ENCODE measurements at regions not wholly inside any gene's neighbourhood (a gene's known extent, or its start where the extent isn't known, plus 50 kb on each side); places are given as distances from the start of the nearest gene placed in this dataset.
A peak's percentile ranks its signal among the peaks of the same experiment; 100 is the strongest.

GRCh38 chr4:91961504-91961903 is 342.3 kb upstream of the GRID2 start (continued):
- no peak for TF ChIP-seq REST (IDR thresholded peaks at IDR 0.05)
- no peak for TF ChIP-seq SP1 (IDR thresholded peaks at IDR 0.05)

- H3K4me3 ChIP-seq (ENCODE audit: low read depth in 1 of 3, low read length in 3 of 3): no peak overlapping the region
- WGBS: 64% methylated on average over 3 of the region's 3 CpGs
Measured at GRCh38 chr4:91963486-91963885, 340.3 kb upstream of the GRID2 start.

GRCh38 chr4:91965166-91965565 is 338.6 kb upstream of the GRID2 start:
- H3K27me3 ChIP-seq (ENCODE audit: control insufficient read depth in 4 of 4, insufficient read depth in 4 of 4, low read length in 3 of 4): no peaks in the 10 kb centered on the region
- no peaks in the 10 kb centered on the region for H3K36me3 ChIP-seq (ENCODE audit: control insufficient read depth in 4 of 4, insufficient read depth in 3 of 4, low read depth in 1 of 4, low read length in 3 of 4)
- no peaks in the 10 kb centered on the region for H3K9me3 ChIP-seq (ENCODE audit: control insufficient read depth in 4 of 4, low read length in 3 of 4)
- H3K9ac ChIP-seq (ENCODE audit: low read depth in 1 of 2, low read length in 2 of 2): no peak overlapping the region
- no peak for DNase-seq (ENCODE audit: low spot score)
- H3K27ac ChIP-seq (ENCODE audit: low read depth in 1 of 2, low read length in 2 of 2): no peak overlapping the region
- H3K4me3 ChIP-seq (ENCODE audit: low read depth in 1 of 3, low read length in 3 of 3): no peak overlapping the region
- TF ChIP-seq HNF4G (IDR thresholded peaks at IDR 0.05) (no peak), RAD21 (IDR thresholded peaks at IDR 0.05) (peak in 1 of 2 donors; percentile 36)
- H3K4me1 ChIP-seq (ENCODE audit: control insufficient read depth in 4 of 4, insufficient read depth in 4 of 4, low read length in 3 of 4): no peaks in the 10 kb centered on the region

More at GRCh38 chr4:91963486-91963885, 340.3 kb upstream of the GRID2 start:
- Histone ChIP-seq H3K27me3 (ENCODE audit: control insufficient read depth in 4 of 4, insufficient read depth in 4 of 4, low read length in 3 of 4) (no peaks in the 10 kb centered on the region), H3K36me3 (ENCODE audit: control insufficient read depth in 4 of 4, insufficient read depth in 3 of 4, low read depth in 1 of 4, low read length in 3 of 4) (no peaks in the 10 kb centered on the region), H3K4me1 (ENCODE audit: control insufficient read depth in 4 of 4, insufficient read depth in 4 of 4, low read length in 3 of 4) (no peaks in the 10 kb centered on the region), H3K27ac (ENCODE audit: low read depth in 1 of 2, low read length in 2 of 2) (no peak overlapping the region), H3K9ac (ENCODE audit: low read depth in 1 of 2, low read length in 2 of 2) (no peak overlapping the region), H3K9me3 (ENCODE audit: control insufficient read depth in 4 of 4, low read length in 3 of 4) (no peaks in the 10 kb centered on the region)
- no peak for DNase-seq (ENCODE audit: low spot score)
- no peak for TF ChIP-seq FOXA1 (IDR thresholded peaks at IDR 0.05)
- no peak for TF ChIP-seq NR2F2 (IDR thresholded peaks at IDR 0.05)
- no peak for TF ChIP-seq REST (IDR thresholded peaks at IDR 0.05)
- no peak for TF ChIP-seq RXRA (IDR thresholded peaks at IDR 0.05)
- no peak for TF ChIP-seq HNF4G (IDR thresholded peaks at IDR 0.05)

GRCh38 chr4:91973479-91974153 is 330.1 kb upstream of the GRID2 start:
- Histone ChIP-seq H3K9me3 (ENCODE audit: control insufficient read depth in 4 of 4, low read length in 3 of 4) (peaks cover 0 to 4% (median 0%) of the 10 kb centered on the region in 4 donors), H3K27ac (ENCODE audit: low read depth in 1 of 2, low read length in 2 of 2) (no peak overlapping the region), H3K9ac (ENCODE audit: low read depth in 1 of 2, low read length in 2 of 2) (no peak overlapping the region), H3K27me3 (ENCODE audit: control insufficient read depth in 4 of 4, insufficient read depth in 4 of 4, low read length in 3 of 4) (no peaks in the 10 kb centered on the region), H3K4me1 (ENCODE audit: control insufficient read depth in 4 of 4, insufficient read depth in 4 of 4, low read length in 3 of 4) (no peaks in the 10 kb centered on the region), H3K4me3 (ENCODE audit: low read depth in 1 of 3, low read length in 3 of 3) (no peak overlapping the region), H3K36me3 (ENCODE audit: control insufficient read depth in 4 of 4, insufficient read depth in 3 of 4, low read depth in 1 of 4, low read length in 3 of 4) (no peaks in the 10 kb centered on the region)
- no peak for DNase-seq (ENCODE audit: low spot score)
- WGBS: 78% methylated on average over 1 of the region's 1 CpG
- no peak for TF ChIP-seq HNF4A (conservative IDR thresholded peaks at IDR 0.05)
- no peak for TF ChIP-seq GABPA (IDR thresholded peaks at IDR 0.05 in 1 of 2, conservative IDR thresholded peaks at IDR 0.05 in 1 of 2)
- no peak for TF ChIP-seq EGR1 (IDR thresholded peaks at IDR 0.05; ENCODE audit: low read depth in 2 of 2)
- TF ChIP-seq ZBTB33 (IDR thresholded peaks at IDR 0.05): no peak
- TF ChIP-seq REST (IDR thresholded peaks at IDR 0.05): no peak
- no peak for TF ChIP-seq YY1 (IDR thresholded peaks at IDR 0.05)
